PC-9 (cell line): ENCODE measurements at regions not wholly inside any gene's neighbourhood (a gene's known extent, or its start where the extent isn't known, plus 50 kb on each side); places are given as distances from the start of the nearest gene placed in this dataset.
"Not testable (repeated sequence)": the region's sequence is repeated elsewhere in the genome, so short reads cannot be mapped to it uniquely, and the experiment has no call there.

Experiments
- CTCF ChIP-seq: fragments of 200-600 bp; sonication (generic); conservative IDR thresholded peaks from 2 replicates; pipeline ENCODE4 v1.6.1; 2017; ENCODE audit warnings: mixed run types, antibody characterized with exemption, mild to moderate bottlenecking, moderate library complexity
- EZH2 ChIP-seq: fragments of 200-600 bp; sonication (generic); IDR thresholded peaks from 2 replicates; pipeline ENCODE4 v1.8.0; 2017; ENCODE audit warnings: antibody characterized with exemption, low read depth

DNA sequence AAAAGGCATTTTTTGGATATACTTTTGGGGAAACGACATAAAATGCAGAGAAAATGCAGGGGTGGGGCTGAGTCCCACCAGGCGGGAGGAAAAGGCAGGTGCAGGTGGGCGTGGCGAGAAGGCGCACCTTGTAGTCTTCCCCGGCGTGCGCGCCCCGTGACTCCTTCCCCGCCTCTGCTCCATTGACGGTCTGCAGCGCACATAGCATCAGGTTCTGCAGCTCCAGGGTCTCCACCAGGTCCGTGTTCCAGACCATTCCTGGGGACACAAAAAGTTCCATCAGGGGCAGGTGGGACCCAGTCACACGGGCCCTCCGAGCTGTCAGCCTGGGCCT lies 59.0 kb upstream of the TNK2 start:
- TF ChIP-seq CTCF, EZH2: not testable (repeated sequence)
